Muscle of arm (tissue), 1 donor: ENCODE measurements at regions not wholly inside any gene's neighbourhood (a gene's known extent, or its start where the extent isn't known, plus 50 kb on each side); places are given as distances from the start of the nearest gene placed in this dataset.
A peak's percentile ranks its signal among the peaks of the same experiment; 100 is the strongest.
"Not testable (repeated sequence)": the region's sequence is repeated elsewhere in the genome, so short reads cannot be mapped to it uniquely, and the experiment has no call there.

Experiments
- DNase-seq: peaks from one replicate; pipeline ENCODE4 v3.0.0-alpha.2; 2013

- DNase-seq = peak; percentile 64
Observed at GRCh38 chr9:108283696-108284095, 572.1 kb downstream of the ACTL7B start.

- no peak for DNase-seq
Observed at GRCh38 chr9:108282872-108283271, 572.9 kb downstream of the ACTL7B start.

- no peak for DNase-seq
Observed at GRCh38 chr9:108281696-108282095, 574.1 kb downstream of the ACTL7B start.

GRCh38 chr9:108278341-108278740 lies 577.4 kb downstream of the ACTL7B start:
- no peak for DNase-seq

DNA sequence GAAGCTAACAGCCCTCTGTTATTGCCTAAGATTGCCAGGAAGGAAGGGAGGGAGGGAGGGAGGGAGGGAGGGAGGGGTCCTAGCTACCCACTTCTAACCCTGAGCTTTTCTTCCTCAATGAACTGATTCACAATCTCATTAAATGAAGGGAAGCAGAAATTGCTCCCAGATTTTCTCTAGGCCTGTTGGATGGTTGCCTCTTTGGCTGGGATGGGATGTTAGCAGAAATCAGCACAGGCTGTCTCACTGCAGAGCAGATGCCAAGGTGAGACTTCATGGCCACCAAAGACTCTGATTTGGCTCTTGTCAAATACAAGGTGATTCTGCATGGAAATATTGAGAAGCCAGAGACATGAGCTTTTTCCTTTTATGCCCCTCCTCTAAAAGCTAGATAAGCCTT lies 578.6 kb downstream of the ACTL7B start:
- no peak for DNase-seq

DNA sequence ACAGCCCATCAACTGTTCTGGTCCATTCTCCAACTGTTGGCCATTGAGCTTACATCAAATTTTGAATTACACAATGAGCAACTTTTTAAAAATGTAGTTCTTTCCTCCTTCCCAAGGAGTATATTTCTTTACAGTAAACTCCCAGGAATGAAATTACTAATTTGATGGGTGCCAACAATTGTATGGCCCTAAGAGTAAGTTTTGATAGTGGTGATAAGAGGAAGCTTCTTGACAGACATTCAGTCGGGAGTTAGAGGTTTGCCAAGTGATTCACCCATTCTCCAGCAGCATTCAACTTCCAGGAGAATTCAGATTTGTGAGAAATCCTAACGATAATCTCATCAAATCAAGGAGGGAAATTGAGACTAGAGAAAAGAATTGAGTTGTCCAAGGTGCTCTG lies 579.9 kb downstream of the ACTL7B start:
- DNase-seq = no peak

DNA sequence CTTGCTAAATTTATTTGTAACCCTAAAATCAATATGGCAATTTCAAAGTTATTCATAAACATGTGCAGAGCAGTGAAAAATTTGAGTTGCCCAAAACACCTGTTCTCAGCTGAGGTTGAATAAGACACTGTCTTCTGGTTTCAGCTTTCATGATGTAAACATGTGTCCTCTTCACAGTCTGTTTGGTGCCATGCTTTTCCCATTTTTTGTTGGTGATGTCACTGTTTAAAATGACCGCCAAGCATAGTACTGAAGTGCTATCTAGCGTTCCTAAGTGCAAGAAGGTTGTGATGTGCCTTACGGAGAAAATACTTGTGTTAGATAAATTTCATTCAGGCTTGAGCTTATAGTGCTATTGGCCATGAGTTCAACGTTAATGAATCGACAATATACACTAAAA lies 580.8 kb downstream of the ACTL7B start:
- DNase-seq = no peak

DNA sequence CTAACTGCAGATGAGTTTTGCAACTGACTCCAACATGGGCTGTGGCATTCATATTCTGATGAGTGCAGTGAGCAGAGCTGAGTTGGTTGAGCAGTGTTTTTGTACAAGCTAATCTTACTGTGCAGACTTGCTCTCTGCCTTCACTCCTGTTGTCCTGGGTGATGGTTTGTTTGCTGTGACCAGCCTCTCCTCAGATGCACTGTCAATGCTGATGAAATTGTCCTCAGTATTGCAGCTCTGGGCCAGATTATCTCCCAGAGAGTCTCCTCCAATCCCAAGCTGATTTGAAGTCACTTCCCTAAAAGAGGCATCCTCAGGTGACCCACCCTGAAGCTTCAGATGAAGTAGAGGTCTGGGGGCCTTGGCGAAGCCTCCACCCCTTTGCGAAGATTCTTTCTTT lies 581.8 kb downstream of the ACTL7B start:
- no peak for DNase-seq

GRCh38 chr9:108272349-108272899 lies 583.4 kb downstream of the ACTL7B start:
- peak; percentile 30 for DNase-seq

GRCh38 chr9:108271646-108272348 lies 584.0 kb downstream of the ACTL7B start:
- peak; percentile 79 for DNase-seq

GRCh38 chr9:108271236-108271635 lies 584.5 kb downstream of the ACTL7B start:
- DNase-seq = no peak

GRCh38 chr9:108270561-108270960 lies 585.2 kb downstream of the ACTL7B start:
- no peak for DNase-seq

DNA sequence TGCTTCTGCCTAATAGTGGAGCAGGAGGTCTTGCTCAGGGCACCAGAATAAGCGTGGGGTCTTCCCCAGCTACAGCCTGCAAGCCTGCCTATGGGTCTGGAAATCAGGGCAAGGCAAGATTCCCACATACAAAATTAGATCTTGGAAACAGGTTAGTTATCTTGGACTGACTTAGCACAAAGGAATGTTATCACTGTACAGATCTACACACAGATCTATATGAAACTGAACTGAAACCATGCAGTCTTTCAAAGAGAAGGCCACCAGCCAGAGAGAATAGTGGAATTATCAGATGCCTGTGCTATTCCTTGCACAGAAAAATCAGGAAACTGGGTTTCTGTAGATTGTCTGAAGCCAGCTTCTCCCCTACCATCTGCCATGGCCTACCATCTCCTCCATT lies 585.7 kb downstream of the ACTL7B start:
- DNase-seq = no peak

- no peak for DNase-seq
Observed at GRCh38 chr9:108269371-108269770, 586.4 kb downstream of the ACTL7B start.

DNA sequence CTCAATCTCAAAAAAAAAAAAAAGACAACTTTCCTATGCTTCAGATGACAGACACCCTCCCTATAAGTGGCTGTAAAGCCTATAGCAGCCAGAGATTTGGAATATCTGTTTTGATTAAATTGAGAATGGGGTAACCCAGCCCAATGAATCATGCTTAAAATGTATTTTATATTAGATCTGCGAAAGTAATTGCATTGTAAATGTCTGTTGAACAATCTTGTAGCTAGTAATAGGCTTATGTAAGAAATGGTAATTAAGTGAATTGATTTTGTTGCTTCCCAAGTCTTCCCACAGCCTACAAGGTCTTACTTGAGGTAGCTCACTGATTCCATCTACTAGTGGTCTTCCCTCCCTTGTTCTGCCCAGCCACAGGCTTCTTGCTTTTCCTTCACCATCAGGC lies 590.7 kb downstream of the ACTL7B start:
- DNase-seq = no peak

- DNase-seq = no peak
Observed at GRCh38 chr9:108264093-108264492, 591.7 kb downstream of the ACTL7B start.

- no peak for DNase-seq
Observed at GRCh38 chr9:108262836-108263235, 593.0 kb downstream of the ACTL7B start.

GRCh38 chr9:108259917-108260675 lies 595.7 kb downstream of the ACTL7B start:
- no peak for DNase-seq

GRCh38 chr9:108258640-108259039 lies 597.1 kb downstream of the ACTL7B start:
- DNase-seq = no peak

GRCh38 chr9:108257382-108257781 lies 598.4 kb downstream of the ACTL7B start:
- no peak for DNase-seq

DNA sequence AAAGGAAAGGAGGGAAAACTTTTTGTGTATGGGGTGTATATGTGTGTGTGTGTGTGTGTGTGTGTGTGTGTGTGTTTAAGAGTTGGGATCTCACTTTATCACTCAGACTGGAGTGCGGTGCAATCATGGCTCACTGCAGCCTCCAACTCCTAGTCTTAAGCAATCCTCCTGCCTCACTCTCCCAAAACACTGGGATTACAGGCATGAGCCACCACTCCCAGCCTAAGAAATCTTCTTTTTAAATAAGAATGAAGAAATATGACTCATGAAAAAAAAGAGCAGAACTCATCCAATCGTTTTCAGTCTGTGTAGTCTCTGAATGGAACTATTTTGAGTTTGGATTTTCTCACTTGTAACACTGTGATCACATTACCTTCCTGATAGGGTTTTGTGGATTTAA lies 601.5 kb downstream of the ACTL7B start:
- no peak for DNase-seq

GRCh38 chr9:108247391-108247790 lies 608.4 kb downstream of the ACTL7B start:
- not testable (repeated sequence) for DNase-seq

GRCh38 chr9:108245901-108246300 lies 609.9 kb downstream of the ACTL7B start:
- DNase-seq = no peak
